Liver (tissue), 3 donors: ENCODE measurements at regions not wholly inside any gene's neighbourhood (a gene's known extent, or its start where the extent isn't known, plus 50 kb on each side); places are given as distances from the start of the nearest gene placed in this dataset.

ENCODE experiments used
- FOXA1 ChIP-seq: IDR thresholded peaks from 2 replicates; pipeline ENCODE4 v1.6.1; 2016; ENCODE audit warnings: antibody characterized with exemption
- GABPA ChIP-seq, 2 donors: IDR thresholded peaks in 1 of 2; conservative IDR thresholded peaks in 1 of 2; 2 replicates each; pipeline ENCODE4 v1.6.1; 2016; ENCODE audit warnings: antibody characterized with exemption in 2 of 2, mild to moderate bottlenecking in 1 of 2, moderate library complexity in 1 of 2
- MAX ChIP-seq: IDR thresholded peaks from 2 replicates; pipeline ENCODE4 v1.6.1; 2016; ENCODE audit warnings: antibody characterized with exemption
- TAF1 ChIP-seq: conservative IDR thresholded peaks from 2 replicates; pipeline ENCODE4 v1.6.1; 2016; ENCODE audit warnings: antibody characterized with exemption, mild to moderate bottlenecking
- YY1 ChIP-seq: IDR thresholded peaks from 2 replicates; pipeline ENCODE4 v1.6.1; 2016; ENCODE audit warnings: antibody characterized with exemption, mild to moderate bottlenecking
- TF ChIP-seq, protein P1 (sequence below): fragments of 150-350 bp; IDR thresholded peaks from 2 replicates; pipeline ENCODE4 v1.5.1; 2017; ENCODE audit warnings: improper control_type of control experiment, low read depth, low read length; ENCODE audit not compliant: missing input control
- donor health status: healthy.
- donor health status: healthy.

DNA sequence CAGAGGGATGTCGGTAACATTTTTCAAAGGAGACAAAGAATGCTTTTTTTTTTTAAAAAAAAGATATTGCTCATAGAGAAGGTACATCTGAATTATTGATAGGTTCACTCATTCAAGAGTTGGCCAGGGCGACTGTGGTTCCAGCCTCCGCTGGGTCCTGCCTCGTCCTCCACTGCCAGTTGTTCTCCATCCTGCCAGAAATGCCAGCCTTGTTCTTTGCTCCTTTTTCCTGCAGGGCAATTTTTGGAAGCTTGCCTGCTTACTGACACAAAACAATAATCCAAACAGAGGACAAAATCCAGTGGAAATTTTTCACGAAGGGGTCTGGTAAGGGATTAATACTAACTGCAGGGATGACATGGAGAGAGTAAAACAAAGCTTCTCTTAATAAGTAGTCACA is 1113.0 kb downstream of the CBLN2 start:
- TF ChIP-seq, protein P1, sequence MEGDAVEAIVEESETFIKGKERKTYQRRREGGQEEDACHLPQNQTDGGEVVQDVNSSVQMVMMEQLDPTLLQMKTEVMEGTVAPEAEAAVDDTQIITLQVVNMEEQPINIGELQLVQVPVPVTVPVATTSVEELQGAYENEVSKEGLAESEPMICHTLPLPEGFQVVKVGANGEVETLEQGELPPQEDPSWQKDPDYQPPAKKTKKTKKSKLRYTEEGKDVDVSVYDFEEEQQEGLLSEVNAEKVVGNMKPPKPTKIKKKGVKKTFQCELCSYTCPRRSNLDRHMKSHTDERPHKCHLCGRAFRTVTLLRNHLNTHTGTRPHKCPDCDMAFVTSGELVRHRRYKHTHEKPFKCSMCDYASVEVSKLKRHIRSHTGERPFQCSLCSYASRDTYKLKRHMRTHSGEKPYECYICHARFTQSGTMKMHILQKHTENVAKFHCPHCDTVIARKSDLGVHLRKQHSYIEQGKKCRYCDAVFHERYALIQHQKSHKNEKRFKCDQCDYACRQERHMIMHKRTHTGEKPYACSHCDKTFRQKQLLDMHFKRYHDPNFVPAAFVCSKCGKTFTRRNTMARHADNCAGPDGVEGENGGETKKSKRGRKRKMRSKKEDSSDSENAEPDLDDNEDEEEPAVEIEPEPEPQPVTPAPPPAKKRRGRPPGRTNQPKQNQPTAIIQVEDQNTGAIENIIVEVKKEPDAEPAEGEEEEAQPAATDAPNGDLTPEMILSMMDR = no peak
- TF ChIP-seq TAF1 = no peak
- no peak for TF ChIP-seq YY1
- no peak for TF ChIP-seq FOXA1
- no peak for TF ChIP-seq GABPA (IDR thresholded peaks at IDR 0.05 in 1 of 2, conservative IDR thresholded peaks at IDR 0.05 in 1 of 2)
- no peak for TF ChIP-seq MAX
